NCI-H82 (cell line): ENCODE measurements at regions not wholly inside any gene's neighbourhood (a gene's known extent, or its start where the extent isn't known, plus 50 kb on each side); places are given as distances from the start of the nearest gene placed in this dataset.

Experiments
- DNase-seq: peaks from one replicate; lab custom pipeline; 2025; lab: John Stamatoyannopoulos, UW

DNA sequence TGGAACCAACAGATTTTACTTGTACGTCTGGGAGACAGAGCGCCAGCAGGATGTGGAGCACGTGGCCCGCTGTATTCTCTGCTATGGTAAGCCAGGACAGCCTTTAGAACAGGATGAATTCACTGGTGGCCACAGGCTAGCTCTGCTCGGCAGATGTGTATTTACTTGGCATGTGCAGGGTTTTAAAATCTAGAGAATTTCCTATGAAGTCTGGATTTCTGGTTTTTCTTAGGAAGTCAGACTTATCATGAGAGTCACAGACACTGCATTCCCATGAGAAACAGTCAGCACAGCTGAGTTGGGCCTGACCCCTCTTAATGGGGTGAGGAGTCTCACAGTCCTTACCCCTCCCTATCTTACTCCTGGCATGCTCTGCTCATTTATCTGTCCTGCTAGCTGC lies 84.6 kb upstream of the COL6A5 start:
- DNase-seq = no peak

- DNase-seq = no peak
These were observed 81.8 kb upstream of the COL6A5 start for GRCh38 chr3:130263708-130264107.

GRCh38 chr3:130266817-130267216 lies 78.7 kb upstream of the COL6A5 start:
- no peak for DNase-seq

GRCh38 chr3:130276203-130276803 lies 69.2 kb upstream of the COL6A5 start:
- peak; percentile 61 for DNase-seq

DNA sequence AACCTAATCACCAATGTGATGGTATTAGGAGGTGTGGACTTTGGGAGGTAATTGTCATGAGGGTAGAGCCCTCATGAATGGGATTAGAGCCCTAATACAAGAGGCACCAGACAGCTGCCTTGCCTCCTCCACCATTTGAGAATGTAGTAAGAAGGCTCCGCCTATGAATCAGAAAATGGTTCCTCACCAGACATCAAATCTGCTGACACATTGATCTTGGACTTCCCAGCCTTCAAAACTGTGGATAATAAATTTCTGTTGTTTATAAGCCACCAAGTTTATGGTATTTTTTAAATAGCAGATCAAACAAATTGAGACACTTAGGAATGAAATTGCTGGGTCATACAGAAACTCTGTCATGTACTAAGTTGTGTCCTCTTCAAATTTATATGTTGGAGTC lies 56.8 kb upstream of the COL6A5 start:
- DNase-seq = peak; percentile 43

GRCh38 chr3:130291148-130291547 lies 54.3 kb upstream of the COL6A5 start:
- DNase-seq = no peak

GRCh38 chr3:130293247-130293646 lies 52.2 kb upstream of the COL6A5 start:
- DNase-seq = no peak
